ENCODE measurements at regions not wholly inside any gene's neighbourhood (a gene's known extent, or its start where the extent isn't known, plus 50 kb on each side); places are given as distances from the start of the nearest gene placed in this dataset.

DNA sequence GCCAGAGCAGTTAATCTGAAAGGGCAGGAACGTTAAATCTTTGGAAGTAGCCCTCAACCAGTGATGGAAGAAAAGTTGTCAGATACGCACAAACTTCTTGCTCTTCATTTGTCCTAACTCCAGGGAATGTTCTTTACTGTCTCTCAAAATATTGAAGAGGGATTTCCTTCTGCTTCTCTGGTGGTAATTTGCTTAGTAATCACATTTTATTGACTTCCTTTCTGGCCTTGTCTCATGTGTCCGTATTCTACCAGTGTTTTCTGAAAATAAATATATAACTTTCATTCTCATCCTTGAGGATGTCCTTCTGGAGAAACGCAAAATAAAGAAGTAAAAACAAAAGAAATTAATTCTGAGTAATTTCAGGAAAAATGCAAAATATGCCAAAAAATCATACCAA is 282.1 kb downstream of the CYLC2 start:
- H3K27me3 Mint-ChIP-seq (ENCODE audit: insufficient read depth), result no peaks in the 10 kb centered on the region
- no peak for DNase-seq
- WGBS, 2 experiments (ENCODE audit: insufficient coverage in 1 of 2, insufficient read length in 1 of 2), result 88% methylated on average over 3 of the region's 4 CpGs; no CpG with 5 or more reads in 1 of the 2 experiments

DNA sequence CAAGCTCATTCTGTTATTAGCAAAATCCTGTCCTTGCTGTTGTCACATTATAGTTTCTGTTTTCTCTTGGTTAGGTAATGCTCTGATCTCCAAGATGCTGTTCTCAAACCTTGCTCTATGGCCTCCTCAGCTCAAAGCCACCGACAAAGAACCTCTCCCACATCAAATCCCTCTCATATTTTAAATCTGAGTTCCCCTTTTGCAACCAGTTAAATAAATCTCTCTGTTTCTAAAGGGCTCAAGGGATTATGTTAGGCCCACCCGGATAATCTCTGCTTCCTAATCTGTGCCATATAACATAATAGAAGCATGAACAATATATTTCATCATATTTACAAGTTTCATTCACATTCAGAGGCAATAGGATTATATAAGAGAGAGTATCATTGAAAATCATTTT is 286.0 kb downstream of the CYLC2 start:
- no peak overlapping the region for H3K27ac ChIP-seq (ENCODE audit: low read depth, low read length)
- Mint-ChIP-seq H3K9me3 (peaks cover under 1% of the 10 kb centered on the region), H3K27me3 (ENCODE audit: insufficient read depth) (no peaks in the 10 kb centered on the region), H3K27ac (no peak overlapping the region), H3K4me1 (peaks cover 14% of the 10 kb centered on the region), H3K36me3 (ENCODE audit: low read depth) (no peaks in the 10 kb centered on the region), H3K4me3 (no peak overlapping the region)
- 79% methylated on average over 2 of the region's 2 CpGs; no CpG with 5 or more reads in 1 of the 2 experiments for WGBS, 2 experiments (ENCODE audit: insufficient coverage in 1 of 2, insufficient read length in 1 of 2)
- no peak overlapping the region for H3K9ac ChIP-seq (ENCODE audit: extremely low read depth, low read length, poor library complexity, severe bottlenecking)
- H3K9me3 ChIP-seq (ENCODE audit: control insufficient read depth, low read length), result peaks cover 28% of the 10 kb centered on the region
- H3K36me3 ChIP-seq (ENCODE audit: control insufficient read depth, insufficient read depth, low read length), result no peaks in the 10 kb centered on the region
- DNase-seq, result no peak
- H3K27me3 ChIP-seq (ENCODE audit: control insufficient read depth, insufficient read depth, low read length, poor library complexity, severe bottlenecking), result no peaks in the 10 kb centered on the region
- H3K4me1 ChIP-seq (ENCODE audit: control insufficient read depth, insufficient read depth, low read length), result no peaks in the 10 kb centered on the region
- TF ChIP-seq, protein P1, sequence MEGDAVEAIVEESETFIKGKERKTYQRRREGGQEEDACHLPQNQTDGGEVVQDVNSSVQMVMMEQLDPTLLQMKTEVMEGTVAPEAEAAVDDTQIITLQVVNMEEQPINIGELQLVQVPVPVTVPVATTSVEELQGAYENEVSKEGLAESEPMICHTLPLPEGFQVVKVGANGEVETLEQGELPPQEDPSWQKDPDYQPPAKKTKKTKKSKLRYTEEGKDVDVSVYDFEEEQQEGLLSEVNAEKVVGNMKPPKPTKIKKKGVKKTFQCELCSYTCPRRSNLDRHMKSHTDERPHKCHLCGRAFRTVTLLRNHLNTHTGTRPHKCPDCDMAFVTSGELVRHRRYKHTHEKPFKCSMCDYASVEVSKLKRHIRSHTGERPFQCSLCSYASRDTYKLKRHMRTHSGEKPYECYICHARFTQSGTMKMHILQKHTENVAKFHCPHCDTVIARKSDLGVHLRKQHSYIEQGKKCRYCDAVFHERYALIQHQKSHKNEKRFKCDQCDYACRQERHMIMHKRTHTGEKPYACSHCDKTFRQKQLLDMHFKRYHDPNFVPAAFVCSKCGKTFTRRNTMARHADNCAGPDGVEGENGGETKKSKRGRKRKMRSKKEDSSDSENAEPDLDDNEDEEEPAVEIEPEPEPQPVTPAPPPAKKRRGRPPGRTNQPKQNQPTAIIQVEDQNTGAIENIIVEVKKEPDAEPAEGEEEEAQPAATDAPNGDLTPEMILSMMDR (conservative IDR thresholded peaks at IDR 0.05), result no peak
- H3K4me3 ChIP-seq (ENCODE audit: low read length), result no peak overlapping the region

More for the DNA sequence above, 282.1 kb downstream of the CYLC2 start:
- peaks cover 28% of the 10 kb centered on the region for H3K9me3 ChIP-seq (ENCODE audit: control insufficient read depth, low read length)
- no peaks in the 10 kb centered on the region for H3K36me3 ChIP-seq (ENCODE audit: control insufficient read depth, insufficient read depth, low read length)
- H3K4me1 ChIP-seq (ENCODE audit: control insufficient read depth, insufficient read depth, low read length), result no peaks in the 10 kb centered on the region
- no peak overlapping the region for H3K27ac Mint-ChIP-seq
- H3K27me3 ChIP-seq (ENCODE audit: control insufficient read depth, insufficient read depth, low read length, poor library complexity, severe bottlenecking), result no peaks in the 10 kb centered on the region
- no peak overlapping the region for H3K9ac ChIP-seq (ENCODE audit: extremely low read depth, low read length, poor library complexity, severe bottlenecking)
- H3K4me1 Mint-ChIP-seq, result peaks cover 7% of the 10 kb centered on the region
- H3K9me3 Mint-ChIP-seq, result no peaks in the 10 kb centered on the region
- TF ChIP-seq, protein P1 (conservative IDR thresholded peaks at IDR 0.05), result no peak
- no peak overlapping the region for H3K4me3 ChIP-seq (ENCODE audit: low read length)
- no peak overlapping the region for H3K27ac ChIP-seq (ENCODE audit: low read depth, low read length)
- H3K4me3 Mint-ChIP-seq, result no peak overlapping the region
- H3K36me3 Mint-ChIP-seq (ENCODE audit: low read depth), result no peaks in the 10 kb centered on the region

DNA sequence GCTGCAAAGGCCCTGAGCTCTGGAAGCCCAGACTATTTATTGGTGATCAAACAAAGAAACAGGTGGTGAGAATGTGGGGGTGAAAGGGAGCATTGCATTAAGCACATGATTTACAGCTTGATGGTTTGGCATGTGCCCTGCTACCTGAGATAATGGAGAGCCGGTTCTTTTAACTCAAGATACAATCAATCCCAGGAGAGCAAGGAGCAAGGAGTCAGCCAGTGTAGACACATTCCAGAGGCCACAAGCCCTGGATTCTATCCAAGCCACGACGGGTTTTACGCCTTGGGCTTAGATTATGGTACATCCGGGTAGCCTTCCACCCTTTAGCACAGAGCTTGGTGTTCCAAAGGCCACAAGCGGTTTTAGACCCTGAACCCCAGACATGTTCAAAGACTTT is 292.2 kb downstream of the CYLC2 start:
- no peaks in the 10 kb centered on the region for H3K4me1 ChIP-seq (ENCODE audit: control insufficient read depth, insufficient read depth, low read length)
- H3K27me3 Mint-ChIP-seq (ENCODE audit: insufficient read depth), result no peaks in the 10 kb centered on the region
- TF ChIP-seq, protein P1 (conservative IDR thresholded peaks at IDR 0.05), result no peak
- no peak overlapping the region for H3K27ac Mint-ChIP-seq
- H3K4me1 Mint-ChIP-seq, result peaks cover 5% of the 10 kb centered on the region
- no peak overlapping the region for H3K4me3 ChIP-seq (ENCODE audit: low read length)
- 81 to 94% methylated on average over 2 to 6 of the region's 6 CpGs for WGBS, 2 experiments (ENCODE audit: insufficient coverage in 1 of 2, insufficient read length in 1 of 2)
- no peak overlapping the region for H3K27ac ChIP-seq (ENCODE audit: low read depth, low read length)
- H3K36me3 ChIP-seq (ENCODE audit: control insufficient read depth, insufficient read depth, low read length), result no peaks in the 10 kb centered on the region
- H3K9me3 Mint-ChIP-seq, result peaks cover 2% of the 10 kb centered on the region
- no peak for DNase-seq
- no peak overlapping the region for H3K4me3 Mint-ChIP-seq
- H3K27me3 ChIP-seq (ENCODE audit: control insufficient read depth, insufficient read depth, low read length, poor library complexity, severe bottlenecking), result no peaks in the 10 kb centered on the region
- no peaks in the 10 kb centered on the region for H3K36me3 Mint-ChIP-seq (ENCODE audit: low read depth)
- H3K9ac ChIP-seq (ENCODE audit: extremely low read depth, low read length, poor library complexity, severe bottlenecking), result no peak overlapping the region
- H3K9me3 ChIP-seq (ENCODE audit: control insufficient read depth, low read length), result peaks cover 14% of the 10 kb centered on the region

All from endodermal cell (in vitro differentiated cells).